ENCODE measurements at regions not wholly inside any gene's neighbourhood (a gene's known extent, or its start where the extent isn't known, plus 50 kb on each side); places are given as distances from the start of the nearest gene placed in this dataset.

- no peak for DNase-seq (ENCODE audit: extremely low read depth, low read depth)
Observed at GRCh38 chr7:24341691-24342413, 57.9 kb downstream of the NPY start.

DNA sequence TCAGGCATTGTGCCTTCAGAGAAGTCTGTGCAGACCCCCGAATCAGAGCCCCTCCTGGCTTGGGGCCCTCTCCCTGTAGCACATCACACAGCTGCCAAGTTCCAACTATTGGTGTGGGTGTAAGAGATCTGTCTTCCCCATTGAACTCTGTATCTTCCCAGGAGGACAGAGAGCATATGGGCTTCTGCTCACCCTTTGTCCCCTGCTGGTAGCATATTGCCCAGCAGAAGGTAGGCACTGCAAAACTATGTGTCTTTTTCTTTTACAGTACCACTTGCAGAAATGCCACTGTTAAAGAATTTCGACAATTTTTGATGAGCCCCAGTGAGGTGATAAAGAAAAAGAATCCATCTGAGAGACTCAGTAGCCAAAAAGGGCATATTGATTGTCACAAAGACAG lies 59.6 kb downstream of the NPY start:
- DNase-seq (ENCODE audit: extremely low read depth, low read depth), result no peak

DNA sequence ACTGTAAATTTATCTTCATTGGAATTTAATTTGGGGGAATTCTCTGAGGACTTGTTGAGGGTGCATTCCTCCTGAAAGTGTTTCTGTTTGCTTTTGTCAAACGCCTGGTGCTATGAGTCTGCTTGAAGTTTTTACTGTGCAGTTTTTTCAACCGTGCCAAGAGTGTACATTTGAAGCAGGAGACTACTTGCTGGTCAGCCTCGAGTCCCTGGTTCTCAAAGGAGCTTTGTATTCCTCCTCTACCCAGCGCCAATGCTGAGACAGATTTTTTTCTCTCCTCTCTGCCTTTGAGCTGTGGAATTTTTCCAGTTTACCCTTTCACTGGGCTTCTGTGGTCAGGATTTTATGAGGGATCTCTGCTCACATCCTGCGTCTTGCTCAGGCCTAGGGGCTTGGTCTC lies 62.1 kb downstream of the NPY start:
- no peak for DNase-seq (ENCODE audit: extremely low read depth, low read depth)

- DNase-seq (ENCODE audit: extremely low read depth, low read depth), result no peak
Observed at GRCh38 chr7:24346716-24347115, 62.7 kb downstream of the NPY start.

DNA sequence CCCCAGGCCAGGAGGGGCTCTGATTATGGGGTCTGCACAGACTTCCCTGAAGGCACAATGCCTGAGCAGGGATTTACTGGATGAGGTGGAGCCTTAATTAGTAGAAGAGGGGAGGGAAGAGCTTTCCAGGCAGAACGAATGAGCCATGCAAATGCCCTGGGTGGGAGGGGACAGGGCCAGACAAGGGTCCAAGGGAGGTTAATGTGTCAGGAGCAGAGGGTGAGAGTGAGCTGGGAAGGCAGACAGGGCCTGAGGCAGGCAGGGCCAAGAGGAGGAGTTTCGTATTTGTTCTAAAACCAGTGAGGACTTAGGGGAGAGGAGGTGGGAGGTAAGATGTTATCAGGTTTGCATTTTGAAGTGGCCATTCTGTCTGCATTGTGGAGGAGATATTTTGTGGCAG lies 65.3 kb downstream of the NPY start:
- DNase-seq (ENCODE audit: extremely low read depth, low read depth), result no peak

DNA sequence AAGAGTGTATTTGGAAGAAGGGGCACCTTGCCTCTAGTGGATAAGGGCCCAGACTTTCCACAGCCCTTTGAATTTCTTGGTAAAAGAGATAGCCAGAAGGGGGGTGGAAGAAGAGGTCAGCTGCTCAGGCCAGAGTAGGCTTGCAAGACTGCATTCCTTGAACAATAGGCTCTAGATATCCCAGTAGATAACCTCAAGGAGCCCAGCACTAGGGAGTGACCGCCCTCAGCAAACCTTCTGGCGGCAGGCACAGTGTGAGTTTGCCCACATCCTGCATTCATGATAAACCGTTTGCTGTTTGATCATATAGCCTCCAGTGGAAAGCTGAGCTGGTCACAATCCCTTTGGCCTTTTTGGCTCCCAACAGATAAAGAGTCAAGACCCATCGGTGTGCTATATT lies 70.5 kb downstream of the NPY start:
- DNase-seq (ENCODE audit: extremely low read depth, low read depth), result no peak

GRCh38 chr7:24356718-24357386 lies 72.9 kb downstream of the NPY start:
- DNase-seq (ENCODE audit: extremely low read depth, low read depth), result no peak

DNA sequence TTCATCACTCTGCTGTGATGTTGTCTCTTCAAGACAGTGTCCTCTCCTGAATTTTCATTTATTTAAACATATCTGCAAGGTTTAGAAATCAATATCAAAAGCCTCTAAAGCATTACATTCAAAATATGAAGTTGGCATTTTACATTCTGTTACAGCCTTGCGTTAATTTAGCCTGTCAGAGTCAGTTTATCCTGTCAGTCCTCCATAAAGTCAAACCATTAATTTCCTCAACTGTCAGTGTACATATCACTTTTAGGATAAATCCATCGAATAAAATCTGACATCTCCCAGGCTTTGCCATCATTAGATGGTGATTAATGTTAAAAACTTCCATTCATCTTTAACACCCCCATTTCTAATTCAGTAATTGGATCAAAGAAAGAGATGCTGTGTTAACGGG lies 77.0 kb downstream of the NPY start:
- DNase-seq (ENCODE audit: extremely low read depth, low read depth), result no peak

DNA sequence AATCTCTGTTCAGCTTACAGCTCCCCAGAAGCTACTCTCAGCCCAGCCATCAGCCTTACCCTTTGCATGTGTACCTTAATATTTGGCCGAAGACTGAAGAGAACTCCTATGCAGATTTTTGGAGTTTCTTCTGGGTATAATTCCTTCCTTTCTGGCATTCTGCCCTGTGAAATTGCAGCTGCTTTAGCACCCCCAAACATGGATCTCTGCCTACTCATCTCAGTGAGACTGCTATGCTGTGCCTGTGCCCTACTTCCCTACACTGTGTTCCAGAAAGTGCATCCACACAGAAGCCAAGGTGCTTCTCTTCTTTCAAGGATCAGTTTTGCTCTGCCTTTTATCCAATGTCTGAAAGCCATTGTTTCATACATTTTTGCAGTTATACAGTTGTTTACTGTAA lies 81.6 kb downstream of the NPY start:
- no peak for DNase-seq (ENCODE audit: extremely low read depth, low read depth)

- DNase-seq (ENCODE audit: extremely low read depth, low read depth), result no peak
Observed at GRCh38 chr7:24366876-24367275, 82.9 kb downstream of the NPY start.

DNA sequence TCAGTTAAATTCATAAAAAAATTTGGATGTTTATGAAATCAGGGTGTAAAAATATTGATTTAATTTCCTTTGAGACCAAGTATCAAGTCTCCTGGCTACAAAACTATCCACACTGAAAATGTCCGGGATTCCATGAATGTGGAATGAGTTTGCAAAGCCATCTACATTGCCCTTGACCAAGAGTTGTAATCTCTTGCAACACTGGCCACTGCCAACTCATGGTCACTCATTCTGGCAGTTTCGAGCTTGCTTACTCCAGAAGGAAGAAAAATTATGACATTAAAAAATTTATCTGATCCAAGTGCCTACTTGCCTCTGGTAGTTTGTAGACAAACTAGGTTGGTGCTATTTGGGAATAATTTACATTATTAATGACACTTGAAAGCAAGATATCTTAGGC lies 84.2 kb downstream of the NPY start:
- DNase-seq (ENCODE audit: extremely low read depth, low read depth), result no peak

GRCh38 chr7:24370541-24370940 lies 86.6 kb downstream of the NPY start:
- no peak for DNase-seq (ENCODE audit: extremely low read depth, low read depth)

GRCh38 chr7:24372961-24373955 lies 89.3 kb downstream of the NPY start:
- DNase-seq (ENCODE audit: extremely low read depth, low read depth), result no peak

DNA sequence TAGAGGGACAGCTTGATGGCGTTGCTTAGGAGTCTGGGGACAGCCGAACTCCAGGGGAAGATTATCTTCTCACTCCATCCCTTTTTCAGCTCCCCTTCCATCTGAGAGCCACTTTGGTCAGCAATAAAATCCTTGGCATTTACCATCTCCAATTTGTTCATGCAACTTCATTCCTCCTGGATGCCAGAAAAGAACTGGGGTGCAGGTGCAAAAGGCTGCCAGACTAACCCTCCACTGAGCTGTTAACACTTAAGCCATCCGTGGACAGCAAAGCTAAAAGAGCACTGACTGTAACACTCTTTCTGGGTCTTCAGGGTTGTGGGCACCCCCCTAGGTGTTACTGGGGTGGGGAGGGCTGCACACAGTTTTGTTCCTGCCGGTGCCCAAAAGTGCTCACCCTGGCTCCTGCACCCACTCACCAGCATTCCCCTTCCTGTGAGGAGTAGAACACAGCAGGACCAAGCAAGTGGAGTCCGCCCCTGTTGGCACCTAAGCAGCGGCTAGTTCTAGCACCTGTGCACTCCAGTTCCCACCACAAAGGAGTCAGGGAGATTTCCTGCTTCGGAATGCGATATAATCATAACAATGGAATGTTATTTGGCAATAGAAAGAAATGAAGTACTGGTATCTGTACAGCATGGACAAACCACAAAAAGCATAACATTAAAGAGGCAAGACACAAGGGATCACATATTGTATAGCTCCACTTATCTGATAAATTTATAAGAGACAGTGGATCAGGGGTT lies 95.1 kb downstream of the NPY start:
- no peak for DNase-seq (ENCODE audit: extremely low read depth, low read depth)

DNA sequence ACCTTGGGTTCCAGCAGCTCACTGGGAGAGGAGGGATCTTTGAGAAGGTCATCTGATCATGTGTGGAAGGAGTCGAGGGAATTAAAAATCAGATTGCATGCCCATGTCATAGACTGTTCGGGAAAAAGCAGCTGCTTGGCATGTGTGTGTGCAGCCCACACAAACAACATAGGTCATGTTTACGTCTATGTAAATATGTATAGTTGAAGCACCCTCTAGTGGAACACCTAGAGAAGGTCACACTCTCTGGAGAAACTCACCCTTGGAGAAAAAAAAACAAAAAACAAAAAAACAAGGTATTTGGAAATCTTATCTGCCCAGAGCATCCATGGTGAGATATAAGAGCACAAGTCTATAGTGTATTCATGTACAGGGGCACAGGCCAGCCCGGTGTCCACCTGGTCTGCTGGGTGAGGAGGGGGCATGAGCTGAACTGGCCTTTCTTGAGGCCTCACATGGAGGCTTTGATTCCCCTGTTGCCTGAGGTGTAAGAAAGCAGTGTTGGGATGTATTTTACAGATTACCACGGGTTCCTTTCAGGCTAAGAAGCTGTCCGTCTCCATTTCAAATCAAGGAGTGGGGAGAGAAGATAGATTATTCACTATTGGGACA lies 98.0 kb downstream of the NPY start:
- DNase-seq (ENCODE audit: extremely low read depth, low read depth), result no peak

DNA sequence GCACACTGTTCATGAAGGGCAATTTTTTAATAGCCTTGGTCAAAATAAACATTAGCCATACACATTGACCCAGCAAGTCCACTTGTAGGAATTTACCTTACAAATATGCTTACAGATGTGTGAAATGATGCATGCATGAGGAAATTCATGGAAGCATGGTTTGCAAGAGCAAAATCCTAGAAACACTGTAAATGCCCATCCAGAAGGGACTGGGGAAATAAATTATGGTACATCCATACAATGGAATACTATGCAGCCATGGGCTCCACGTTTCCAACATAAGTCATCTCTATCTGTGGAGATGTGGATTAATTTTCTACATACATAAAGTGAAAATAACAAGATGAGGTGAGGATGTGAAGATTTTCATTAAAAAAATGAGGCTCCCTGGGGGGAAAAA lies 99.1 kb downstream of the NPY start:
- DNase-seq (ENCODE audit: extremely low read depth, low read depth), result no peak

DNA sequence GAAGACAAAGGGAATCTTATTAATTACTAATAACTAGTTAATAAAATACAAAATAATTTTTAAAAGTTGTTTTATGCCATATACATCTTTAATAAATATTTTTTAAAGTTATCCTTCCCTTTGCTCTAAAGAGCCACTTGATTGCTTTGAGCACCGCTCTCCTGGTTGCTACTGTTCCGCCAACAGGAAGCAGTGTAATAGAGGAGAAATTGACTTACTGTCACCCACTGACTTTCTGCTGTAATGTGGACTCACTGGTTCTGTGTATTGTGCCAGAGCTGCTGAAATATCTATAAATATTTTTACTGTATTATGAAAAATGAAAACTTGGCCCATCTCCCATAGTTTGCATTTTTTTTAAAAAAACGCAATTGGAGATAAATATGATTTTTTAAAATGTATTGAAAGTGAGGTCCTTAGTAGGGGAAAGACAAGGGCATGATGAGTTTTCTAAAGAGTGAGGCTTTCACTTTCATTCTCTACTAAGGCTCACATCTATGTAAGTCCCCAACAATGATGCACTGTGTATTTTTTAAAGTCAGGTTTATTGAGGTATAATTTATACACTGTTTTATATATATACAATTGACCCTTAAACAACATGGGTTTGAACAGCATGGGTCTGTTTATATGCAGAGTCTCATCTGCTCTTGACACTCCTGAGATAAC lies 100.5 kb downstream of the NPY start:
- DNase-seq (ENCODE audit: extremely low read depth, low read depth), result no peak

- DNase-seq (ENCODE audit: extremely low read depth, low read depth), result no peak
Observed at GRCh38 chr7:24388212-24388611, 104.2 kb downstream of the NPY start.

DNA sequence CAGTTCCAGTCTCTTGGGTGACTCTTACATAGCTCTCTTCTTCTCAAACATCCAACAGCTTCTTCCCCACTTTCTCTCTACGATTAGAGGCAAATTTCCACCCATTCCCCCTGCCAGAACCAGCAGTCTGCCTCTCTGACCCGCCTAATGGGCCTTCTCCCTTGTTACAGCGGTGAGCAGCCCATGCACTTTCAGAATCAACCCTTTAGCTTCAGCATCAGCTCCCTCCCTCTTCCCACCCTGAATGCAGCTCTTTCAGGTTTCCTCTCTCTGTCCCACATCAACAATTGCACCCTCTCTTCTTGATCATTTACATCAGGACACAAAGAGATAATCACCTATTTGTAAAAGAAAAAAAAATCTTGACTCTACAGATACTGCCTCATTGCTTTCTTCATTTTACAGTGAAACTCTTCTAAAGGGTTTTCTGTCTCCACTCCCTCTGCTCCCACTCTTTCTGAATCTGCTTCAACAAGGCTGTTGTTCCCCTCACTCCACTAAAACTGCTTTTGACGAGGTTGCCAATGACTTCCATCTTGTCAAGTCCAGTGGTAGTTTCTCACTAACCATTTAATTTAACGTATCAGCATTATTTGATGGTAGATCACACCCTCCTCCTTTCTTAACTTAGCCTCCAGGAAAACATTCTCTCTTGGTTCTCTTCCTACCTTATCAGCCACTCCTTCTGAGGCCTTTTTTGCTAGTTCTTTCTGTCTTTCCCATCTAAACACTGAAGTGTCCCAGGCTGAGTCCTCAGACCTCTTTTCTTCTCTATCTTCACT lies 106.6 kb downstream of the NPY start:
- DNase-seq (ENCODE audit: extremely low read depth, low read depth), result no peak

Measured in NCI-H460 (cell line).